Thyroid gland (tissue), 4 donors: ENCODE measurements at regions not wholly inside any gene's neighbourhood (a gene's known extent, or its start where the extent isn't known, plus 50 kb on each side); places are given as distances from the start of the nearest gene placed in this dataset.

ENCODE experiments used
- DNase-seq, 2 donors: peaks; one replicate each; pipeline ENCODE4 v3.0.0-alpha.2; 2019
- H3K27ac ChIP-seq, 3 donors: fragments of 200-600 bp; sonication (generic); 1 replicate in 2 of 3; 2 replicates in 1 of 3; pipeline ENCODE4 v1.5.1; 2016 to 2019; ENCODE audit warnings: mild to moderate bottlenecking in 1 of 3, moderate library complexity in 1 of 3
- H3K27me3 ChIP-seq: fragments of 200-600 bp; sonication (generic); one replicate; pipeline ENCODE4 v1.5.1; 2019
- H3K36me3 ChIP-seq, 2 donors: fragments of 200-600 bp; sonication (generic); one replicate each; pipeline ENCODE4 v1.5.1; 2016 to 2019
- H3K4me1 ChIP-seq, 2 donors: fragments of 200-600 bp; sonication (generic); one replicate each; pipeline ENCODE4 v1.5.1; 2017 to 2019
- H3K4me3 ChIP-seq, 3 donors: fragments of 200-600 bp; sonication (generic); replicated peaks in 1 of 3; 1 replicate in 2 of 3; 2 replicates in 1 of 3; pipeline ENCODE4 v1.5.1; 2016; ENCODE audit warnings: mild to moderate bottlenecking in 1 of 3
- H3K9me3 ChIP-seq: fragments of 200-600 bp; sonication (generic); one replicate; pipeline ENCODE4 v1.5.1; 2017
- CTCF ChIP-seq, 6 experiments: fragments of 200-600 bp in 3 of 6; fragments of 450-650 bp in 3 of 6; sonication (generic) in 3 of 6; IDR thresholded peaks; one replicate each; pipeline ENCODE4 v1.5.1; 2016 to 2019; ENCODE audit warnings: antibody characterized with exemption in 6 of 6, mild to moderate bottlenecking in 2 of 6, inconsistent platforms in 1 of 6, moderate library complexity in 1 of 6
- POLR2A ChIP-seq, 2 donors: fragments of 450-650 bp; IDR thresholded peaks; one replicate each; pipeline ENCODE4 v1.6.1; 2017; ENCODE audit warnings: antibody characterized with exemption in 2 of 2, mild to moderate bottlenecking in 2 of 2, moderate library complexity in 1 of 2
- WGBS, 2 donors: methylation state at CpG; one replicate each; pipeline ENCODE4 v1.1.5; 2017; 5-methylcytosine and 5-hydroxymethylcytosine counted together
- intact Hi-C: fragments of 100-400 bp; cut with DNase I; formaldehyde crosslinking; loops from one replicate; pipeline ENCODE4 v1.15.1; 2023

- WGBS, 2 donors: 24% methylated on average over 14 of the region's 14 CpGs
- no peak overlapping the region for H3K4me3 ChIP-seq
These were observed 402.3 kb downstream of the BRD1 start for GRCh38 chr22:49425356-49425755.

GRCh38 chr22:49424893-49425270 lies 402.8 kb downstream of the BRD1 start:
- H3K4me3 ChIP-seq: no peak overlapping the region
- H3K36me3 ChIP-seq: no peaks in the 10 kb centered on the region
- WGBS, 2 donors: 77 to 85% methylated on average over 10 of the region's 10 CpGs
- TF ChIP-seq CTCF (IDR thresholded peaks at IDR 0.05) (no peak), POLR2A (IDR thresholded peaks at IDR 0.05) (no peak)
- DNase-seq: no peak
- intact Hi-C loops: no loop called here
- no peaks in the 10 kb centered on the region for H3K27me3 ChIP-seq
- no peak overlapping the region for H3K27ac ChIP-seq
- H3K9me3 ChIP-seq: no peaks in the 10 kb centered on the region
- H3K4me1 ChIP-seq: peaks cover 9 to 20% of the 10 kb centered on the region in 2 donors

More at GRCh38 chr22:49425356-49425755, 402.3 kb downstream of the BRD1 start:
- intact Hi-C loops: no loop called here
- Histone ChIP-seq H3K9me3 (no peaks in the 10 kb centered on the region), H3K4me1 (peaks cover 9 to 20% of the 10 kb centered on the region in 2 donors), H3K27ac (peak overlapping the region in 1 of 3 donors; percentile 44), H3K27me3 (no peaks in the 10 kb centered on the region), H3K36me3 (no peaks in the 10 kb centered on the region)
- DNase-seq: peak; percentile 51 to 56
- TF ChIP-seq CTCF (IDR thresholded peaks at IDR 0.05) (no peak), POLR2A (IDR thresholded peaks at IDR 0.05) (no peak)

- no peaks in the 10 kb centered on the region for H3K36me3 ChIP-seq
- intact Hi-C loops: no loop called here
- no peaks in the 10 kb centered on the region for H3K27me3 ChIP-seq
- WGBS, 2 donors: 92 to 93% methylated on average over 16 to 17 of the region's 17 CpGs
- no peak overlapping the region for H3K4me3 ChIP-seq
- no peak for DNase-seq
- H3K27ac ChIP-seq: no peak overlapping the region
- H3K9me3 ChIP-seq: no peaks in the 10 kb centered on the region
- peaks cover 9 to 20% of the 10 kb centered on the region in 2 donors for H3K4me1 ChIP-seq
- TF ChIP-seq CTCF (IDR thresholded peaks at IDR 0.05) (no peak), POLR2A (IDR thresholded peaks at IDR 0.05) (no peak)
These were observed 404.5 kb downstream of the BRD1 start for GRCh38 chr22:49423125-49423650.

GRCh38 chr22:49422701-49423100 lies 405.0 kb downstream of the BRD1 start:
- H3K27me3 ChIP-seq: no peaks in the 10 kb centered on the region
- no peak overlapping the region for H3K4me3 ChIP-seq
- H3K4me1 ChIP-seq: peaks cover 9 to 20% of the 10 kb centered on the region in 2 donors
- intact Hi-C loops: no loop called here
- no peak overlapping the region for H3K27ac ChIP-seq
- no peak for DNase-seq
- H3K36me3 ChIP-seq: no peaks in the 10 kb centered on the region
- 76 to 85% methylated on average over 2 of the region's 2 CpGs for WGBS, 2 donors
- TF ChIP-seq CTCF (IDR thresholded peaks at IDR 0.05): no peak
- no peak for TF ChIP-seq POLR2A (IDR thresholded peaks at IDR 0.05)
- no peaks in the 10 kb centered on the region for H3K9me3 ChIP-seq

GRCh38 chr22:49420651-49421050 lies 407.0 kb downstream of the BRD1 start:
- 90 to 91% methylated on average over 13 of the region's 13 CpGs for WGBS, 2 donors
- Histone ChIP-seq H3K27ac (no peak overlapping the region), H3K4me1 (peaks cover 0 to 5% of the 10 kb centered on the region in 2 donors), H3K9me3 (no peaks in the 10 kb centered on the region), H3K27me3 (no peaks in the 10 kb centered on the region), H3K4me3 (no peak overlapping the region), H3K36me3 (no peaks in the 10 kb centered on the region)
- intact Hi-C loops: no loop called here
- TF ChIP-seq POLR2A (IDR thresholded peaks at IDR 0.05) (no peak), CTCF (IDR thresholded peaks at IDR 0.05) (no peak)
- DNase-seq: no peak
